ENCODE measurements at regions not wholly inside any gene's neighbourhood (a gene's known extent, or its start where the extent isn't known, plus 50 kb on each side); places are given as distances from the start of the nearest gene placed in this dataset.

DNA sequence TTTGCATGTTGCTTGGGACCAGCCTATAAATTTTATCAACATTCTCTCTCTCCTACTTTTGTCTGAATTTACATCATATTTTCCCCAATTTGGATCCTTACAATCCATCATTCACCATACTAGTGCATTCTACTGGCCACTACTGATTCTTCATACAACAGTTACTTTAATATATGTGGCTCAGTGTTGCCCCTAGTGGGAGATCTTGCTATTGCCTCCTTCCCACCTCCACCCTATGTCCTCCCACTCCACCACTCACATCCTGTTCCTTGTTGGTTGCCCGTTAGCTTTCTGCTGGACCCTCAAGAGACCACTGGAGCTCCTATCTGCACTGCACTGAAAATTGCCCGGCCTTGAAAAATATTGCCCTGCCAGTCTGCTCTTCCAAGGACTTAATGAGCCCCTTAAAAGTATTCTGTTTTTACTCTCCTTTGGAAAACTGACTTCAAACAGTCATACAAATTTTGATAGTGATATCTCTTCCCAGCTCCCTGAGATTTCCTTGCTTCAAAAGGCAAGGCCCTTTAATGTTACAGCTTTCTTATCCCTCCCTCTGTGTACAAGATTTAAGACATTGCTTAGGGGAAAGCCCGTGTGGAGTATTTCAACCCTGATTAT lies 243.2 kb upstream of the TMEM229A start:
- TF ChIP-seq, protein P1, sequence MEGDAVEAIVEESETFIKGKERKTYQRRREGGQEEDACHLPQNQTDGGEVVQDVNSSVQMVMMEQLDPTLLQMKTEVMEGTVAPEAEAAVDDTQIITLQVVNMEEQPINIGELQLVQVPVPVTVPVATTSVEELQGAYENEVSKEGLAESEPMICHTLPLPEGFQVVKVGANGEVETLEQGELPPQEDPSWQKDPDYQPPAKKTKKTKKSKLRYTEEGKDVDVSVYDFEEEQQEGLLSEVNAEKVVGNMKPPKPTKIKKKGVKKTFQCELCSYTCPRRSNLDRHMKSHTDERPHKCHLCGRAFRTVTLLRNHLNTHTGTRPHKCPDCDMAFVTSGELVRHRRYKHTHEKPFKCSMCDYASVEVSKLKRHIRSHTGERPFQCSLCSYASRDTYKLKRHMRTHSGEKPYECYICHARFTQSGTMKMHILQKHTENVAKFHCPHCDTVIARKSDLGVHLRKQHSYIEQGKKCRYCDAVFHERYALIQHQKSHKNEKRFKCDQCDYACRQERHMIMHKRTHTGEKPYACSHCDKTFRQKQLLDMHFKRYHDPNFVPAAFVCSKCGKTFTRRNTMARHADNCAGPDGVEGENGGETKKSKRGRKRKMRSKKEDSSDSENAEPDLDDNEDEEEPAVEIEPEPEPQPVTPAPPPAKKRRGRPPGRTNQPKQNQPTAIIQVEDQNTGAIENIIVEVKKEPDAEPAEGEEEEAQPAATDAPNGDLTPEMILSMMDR (IDR thresholded peaks at IDR 0.05 in 4 of 5, conservative IDR thresholded peaks at IDR 0.05 in 1 of 5): no peak
- TF ChIP-seq POLR2A (IDR thresholded peaks at IDR 0.05): no peak
